Panc1 (cell line): ENCODE measurements at regions not wholly inside any gene's neighbourhood (a gene's known extent, or its start where the extent isn't known, plus 50 kb on each side); places are given as distances from the start of the nearest gene placed in this dataset.

Experiments used
- ATAC-seq: fragments of 200-7000 bp; cut with Tn5 transposase; 2 replicates; pipeline ENCODE4 v1.9.1; 2020; ENCODE audit warnings: mild to moderate bottlenecking, moderate library complexity
- BruUV-seq: library from RNA; stranded (reverse); fragments of 400-500 nt; replicated peaks from 2 replicates; lab custom pipeline; 2021; lab: Mats Ljungman, UMichigan
- CTCF ChIA-PET: fragments of 300-600 bp; sonication (Branson Sonifier 250); formaldehyde crosslinking; loops from one replicate; lab custom pipeline; 2022; ENCODE audit warnings: antibody characterized with exemption; lab: Charles Lee
- POLR2A ChIA-PET: fragments of 300-600 bp; sonication (Branson Sonifier 250); formaldehyde crosslinking; loops from one replicate; lab custom pipeline; 2022; ENCODE audit warnings: antibody characterized with exemption; lab: Charles Lee
- DNase-seq: peaks from one replicate; pipeline ENCODE4 v3.0.0-alpha.2; 2010; ENCODE audit warnings: low read depth, low spot score
- H3K27ac ChIP-seq: 2 replicates; pipeline ENCODE4 v1.5.1; 2011; ENCODE audit warnings: mild to moderate bottlenecking, low read length, inconsistent platforms
- H3K27me3 ChIP-seq: fragments of 200-500 bp; sonication (Bioruptor generic); 2 replicates; pipeline ENCODE4 v1.6.0; 2014; ENCODE audit warnings: low read length, inconsistent platforms; ENCODE audit not compliant: control insufficient read depth, insufficient read depth
- H3K36me3 ChIP-seq: fragments of 200-500 bp; sonication (Bioruptor generic); 2 replicates; pipeline ENCODE4 v1.5.1; 2014; ENCODE audit warnings: inconsistent platforms, mild to moderate bottlenecking, low read length, moderate library complexity; ENCODE audit not compliant: control insufficient read depth, insufficient read depth
- H3K4me1 ChIP-seq: 2 replicates; pipeline ENCODE4 v1.5.1; 2011; ENCODE audit warnings: inconsistent platforms, mild to moderate bottlenecking, low read length, moderate library complexity; ENCODE audit not compliant: control insufficient read depth, insufficient read depth
- H3K4me3 ChIP-seq, 2 experiments: 2 replicates each; pipeline ENCODE4 v1.5.1; 2011 to 2012; ENCODE audit warnings: low read depth in 2 of 2, low read length in 2 of 2, mild to moderate bottlenecking in 2 of 2, inconsistent platforms in 1 of 2, moderate library complexity in 1 of 2
- H3K9me3 ChIP-seq: fragments of 200-500 bp; sonication (Bioruptor generic); 2 replicates; pipeline ENCODE4 v1.5.1; 2014; ENCODE audit warnings: low read depth, mild to moderate bottlenecking, inconsistent platforms, low read length, moderate library complexity; ENCODE audit not compliant: control insufficient read depth, insufficient read depth
- CTCF ChIP-seq: fragments of 450-650 bp; IDR thresholded peaks from 2 replicates; pipeline ENCODE4 v1.5.1; 2017; ENCODE audit warnings: mild to moderate bottlenecking
- POLR2AphosphoS5 ChIP-seq: IDR thresholded peaks from 2 replicates; pipeline ENCODE4 v1.6.1; 2012; ENCODE audit warnings: mild to moderate bottlenecking, low read depth, low read length, moderate library complexity
- REST ChIP-seq, 2 experiments: IDR thresholded peaks; 2 replicates each; pipeline ENCODE4 v1.6.1; 2011 to 2012; ENCODE audit warnings: low read depth in 2 of 2, control low read depth in 1 of 2, low read length in 1 of 2, mild to moderate bottlenecking in 1 of 2, moderate library complexity in 1 of 2; ENCODE audit not compliant: insufficient read depth in 1 of 2
- SIN3A ChIP-seq: IDR thresholded peaks from 2 replicates; pipeline ENCODE4 v1.6.1; 2012; ENCODE audit warnings: low read depth, mild to moderate bottlenecking, low read length, moderate library complexity, borderline replicate concordance; ENCODE audit not compliant: insufficient read depth
- TCF7L2 ChIP-seq: IDR thresholded peaks from 2 replicates; pipeline ENCODE4 v1.6.1; 2011; ENCODE audit warnings: mild to moderate bottlenecking, low read depth, low read length, inconsistent platforms
- in situ Hi-C: cut with HindIII; loops from 2 replicates; pipeline ENCODE4 v1.10.0; 2016; ENCODE audit warnings: low sequenced_read_pairs, low pct_unique_long_range_greater_than_20kb
- intact Hi-C: fragments of 100-400 bp; cut with micrococcal nuclease; formaldehyde crosslinking; loops from one replicate; pipeline ENCODE4 v1.10.0; 2022; ENCODE audit not compliant: unreplicated experiment

- no peaks in the 10 kb centered on the region for H3K27me3 ChIP-seq
- no TSS peak for BruUV-seq
- no peaks in the 10 kb centered on the region for H3K36me3 ChIP-seq
- CTCF ChIA-PET: no interaction called here
- TF ChIP-seq TCF7L2: no peak
- no peak for TF ChIP-seq REST (IDR thresholded peaks at IDR 0.05; ENCODE audit: insufficient read depth in 1 of 2, low read depth in 2 of 2, low read length in 1 of 2)
- no peak for TF ChIP-seq POLR2AphosphoS5
- TF ChIP-seq SIN3A: no peak
- TF ChIP-seq CTCF: no peak
- intact Hi-C loops: no loop called here
- DNase-seq: no peak
- in situ Hi-C loops: no loop called here
- no peaks in the 10 kb centered on the region for H3K4me1 ChIP-seq
- H3K27ac ChIP-seq: no peak overlapping the region
- POLR2A ChIA-PET: no interaction called here
- no peaks in the 10 kb centered on the region for H3K9me3 ChIP-seq
- ATAC-seq: no peak
- H3K4me3 ChIP-seq: no peak overlapping the region
These were observed 57.7 kb downstream of the CCER1 start for GRCh38 chr12:90897316-90897715.

GRCh38 chr12:90896821-90897220, 58.2 kb downstream of the CCER1 start:
- CTCF ChIA-PET: no interaction called here
- BruUV-seq: no TSS peak
- intact Hi-C loops: no loop called here

More at GRCh38 chr12:90896821-90897220, 58.2 kb downstream of the CCER1 start:
- Histone ChIP-seq H3K4me3 (no peak overlapping the region), H3K36me3 (no peaks in the 10 kb centered on the region), H3K9me3 (no peaks in the 10 kb centered on the region), H3K27me3 (no peaks in the 10 kb centered on the region), H3K27ac (no peak overlapping the region), H3K4me1 (no peaks in the 10 kb centered on the region)
- POLR2A ChIA-PET: no interaction called here
- in situ Hi-C loops: no loop called here
- DNase-seq (no peak), ATAC-seq (no peak)
- TF ChIP-seq TCF7L2 (no peak), CTCF (no peak), REST (IDR thresholded peaks at IDR 0.05; ENCODE audit: insufficient read depth in 1 of 2, low read depth in 2 of 2, low read length in 1 of 2) (no peak), SIN3A (no peak), POLR2AphosphoS5 (no peak)
